CD14-positive monocyte (primary cell): ENCODE measurements at regions not wholly inside any gene's neighbourhood (a gene's known extent, or its start where the extent isn't known, plus 50 kb on each side); places are given as distances from the start of the nearest gene placed in this dataset.

ENCODE experiments used
- DNase-seq, 3 donors: peaks; one replicate each; pipeline ENCODE4 v3.0.0-alpha.2; 2011 to 2022
- H2AFZ ChIP-seq: 2 replicates; pipeline ENCODE4 v1.6.0; 2012; ENCODE audit warnings: mild to moderate bottlenecking, low read depth, low read length, inconsistent platforms; ENCODE audit not compliant: insufficient read depth, poor library complexity, severe bottlenecking
- H3K27ac ChIP-seq, 2 donors: 1 replicate in 1 of 2; 2 replicates in 1 of 2; pipeline ENCODE4 v1.5.1; 2012 to 2013; ENCODE audit warnings: low read length in 2 of 2, control low read depth in 1 of 2, inconsistent platforms in 1 of 2, low read depth in 1 of 2, mild to moderate bottlenecking in 1 of 2
- H3K27me3 ChIP-seq, 2 donors: one replicate each; pipeline versions ENCODE4 v1.6.0 to v1.6.1; 2011 to 2013; ENCODE audit warnings: low read length in 2 of 2; ENCODE audit not compliant: control insufficient read depth in 2 of 2, insufficient read depth in 2 of 2
- H3K36me3 ChIP-seq, 2 donors: replicated peaks in 1 of 2; 1 replicate in 1 of 2; 2 replicates in 1 of 2; pipeline versions ENCODE4 v1.5.1 to v1.6.1; 2012 to 2013; ENCODE audit warnings: low read length in 2 of 2, control low read depth in 1 of 2, inconsistent platforms in 1 of 2, mild to moderate bottlenecking in 1 of 2; ENCODE audit not compliant: insufficient read depth in 2 of 2, control insufficient read depth in 1 of 2
- H3K4me1 ChIP-seq, 2 donors: 1 replicate in 1 of 2; 2 replicates in 1 of 2; pipeline versions ENCODE4 v1.5.1 to v1.6.1; 2012 to 2013; ENCODE audit warnings: low read length in 2 of 2, control low read depth in 1 of 2, inconsistent platforms in 1 of 2, mild to moderate bottlenecking in 1 of 2, moderate library complexity in 1 of 2; ENCODE audit not compliant: insufficient read depth in 2 of 2, control insufficient read depth in 1 of 2
- H3K4me2 ChIP-seq: replicated peaks from 2 replicates; pipeline ENCODE3; 2012; ENCODE audit warnings: low read length, moderate library complexity, mild to moderate bottlenecking; ENCODE audit not compliant: poor library complexity, severe bottlenecking; ENCODE audit errors: extremely low read depth
- H3K4me3 ChIP-seq, 3 experiments: fragments of 200-600 bp in 1 of 3; sonication (generic) in 1 of 3; replicated peaks in 1 of 3; 1 replicate in 2 of 3; 2 replicates in 1 of 3; pipeline ENCODE4 v1.5.1; 2011 to 2013; ENCODE audit warnings: low read length in 3 of 3, mild to moderate bottlenecking in 3 of 3, control low read depth in 2 of 3, low read depth in 2 of 3, inconsistent platforms in 1 of 3, moderate library complexity in 1 of 3
- H3K79me2 ChIP-seq: 2 replicates; pipeline ENCODE4 v1.6.0; 2012; ENCODE audit warnings: mild to moderate bottlenecking, control low read depth, inconsistent platforms, low read length, moderate library complexity; ENCODE audit not compliant: insufficient read depth
- H3K9ac ChIP-seq: 2 replicates; pipeline ENCODE4 v1.6.0; 2017; ENCODE audit warnings: low read length, mild to moderate bottlenecking; ENCODE audit not compliant: insufficient read depth, poor library complexity, severe bottlenecking
- H3K9me3 ChIP-seq, 2 donors: replicated peaks in 1 of 2; 1 replicate in 1 of 2; 2 replicates in 1 of 2; pipeline versions ENCODE4 v1.5.1 to v1.6.1; 2012 to 2013; ENCODE audit warnings: low read length in 2 of 2, control low read depth in 1 of 2; ENCODE audit not compliant: control insufficient read depth in 1 of 2, insufficient read depth in 1 of 2
- H4K20me1 ChIP-seq: 2 replicates; pipeline ENCODE4 v1.6.0; 2012; ENCODE audit warnings: mild to moderate bottlenecking, low read length, control low read depth, moderate library complexity; ENCODE audit not compliant: insufficient read depth
- H3K27ac Mint-ChIP-seq, 7 donors: one replicate each; pipeline ENCODE4 v1.8.0; 2020; ENCODE audit warnings: mild to moderate bottlenecking in 7 of 7, mixed read lengths in 7 of 7, moderate library complexity in 6 of 7, inconsistent platforms in 2 of 7
- H3K27me3 Mint-ChIP-seq, 3 donors: one replicate each; pipeline ENCODE4 v1.8.0; 2021 to 2022; ENCODE audit warnings: low read depth in 3 of 3, mild to moderate bottlenecking in 3 of 3, mixed read lengths in 3 of 3, moderate library complexity in 3 of 3, inconsistent platforms in 1 of 3
- H3K36me3 Mint-ChIP-seq, 2 donors: one replicate each; pipeline ENCODE4 v1.8.0; 2020; ENCODE audit warnings: mixed read lengths in 2 of 2, inconsistent platforms in 1 of 2, mild to moderate bottlenecking in 1 of 2
- H3K4me1 Mint-ChIP-seq: one replicate; pipeline ENCODE4 v1.8.0; 2020; ENCODE audit warnings: mild to moderate bottlenecking, mixed read lengths
- H3K4me3 Mint-ChIP-seq, 2 donors: one replicate each; pipeline ENCODE4 v1.8.0; 2020; ENCODE audit warnings: mild to moderate bottlenecking in 2 of 2, mixed read lengths in 2 of 2, moderate library complexity in 1 of 2
- H3K9me3 Mint-ChIP-seq, 7 donors: one replicate each; pipeline ENCODE4 v1.8.0; 2020 to 2022; ENCODE audit warnings: mixed read lengths in 7 of 7, mild to moderate bottlenecking in 6 of 7, moderate library complexity in 6 of 7, inconsistent platforms in 2 of 7
- CTCF ChIP-seq: fragments of 200-600 bp; IDR thresholded peaks from one replicate; pipeline ENCODE4 v1.8.0; 2022; ENCODE audit warnings: antibody characterized with exemption, mild to moderate bottlenecking
- WGBS: methylation state at CpG from one replicate; pipeline ENCODE4 v1.1.5; 2013; ENCODE audit warnings: missing lambda C conversion rate; ENCODE audit not compliant: insufficient coverage; 5-methylcytosine and 5-hydroxymethylcytosine counted together
- intact Hi-C, 2 donors: fragments of 100-400 bp; cut with micrococcal nuclease; formaldehyde crosslinking; loops; one replicate each; pipeline versions ENCODE4 v1.15.0 to v1.15.1; 2023

- 79% methylated on average over 2 of the region's 7 CpGs for WGBS
- no peaks in the 10 kb centered on the region for H3K79me2 ChIP-seq
- Mint-ChIP-seq H3K36me3 (peaks cover 0 to 2% of the 10 kb centered on the region in 2 donors), H3K27me3 (peaks cover 5 to 9% (median 6%) of the 10 kb centered on the region in 3 donors), H3K9me3 (peaks cover 28 to 42% (median 35%) of the 10 kb centered on the region in 7 donors), H3K27ac (no peak overlapping the region), H3K4me3 (no peak overlapping the region), H3K4me1 (no peaks in the 10 kb centered on the region)
- H3K36me3 ChIP-seq, result no peaks in the 10 kb centered on the region
- intact Hi-C loops, result no loop called here
- H3K27me3 ChIP-seq, result no peaks in the 10 kb centered on the region
- no peak for DNase-seq
- no peak overlapping the region for H3K27ac ChIP-seq
- no peak overlapping the region for H3K9ac ChIP-seq
- no peaks in the 10 kb centered on the region for H3K4me1 ChIP-seq
- no peaks in the 10 kb centered on the region for H4K20me1 ChIP-seq
- TF ChIP-seq CTCF, result no peak
- H3K4me2 ChIP-seq, result no peak overlapping the region
- H2AFZ ChIP-seq, result no peak overlapping the region
- peaks cover 21 to 32% of the 10 kb centered on the region in 2 donors for H3K9me3 ChIP-seq
- no peak overlapping the region for H3K4me3 ChIP-seq
These were observed 135.1 kb downstream of the TMEM30B start for GRCh38 chr14:61145903-61146481.

GRCh38 chr14:61145034-61145902 is 135.9 kb downstream of the TMEM30B start:
- intact Hi-C loops, result no loop called here
- H4K20me1 ChIP-seq, result no peaks in the 10 kb centered on the region
- 66% methylated on average over 3 of the region's 8 CpGs for WGBS

More at GRCh38 chr14:61145034-61145902, 135.9 kb downstream of the TMEM30B start:
- H3K4me1 Mint-ChIP-seq, result no peaks in the 10 kb centered on the region
- H3K9me3 Mint-ChIP-seq, result peaks cover 28 to 45% (median 35%) of the 10 kb centered on the region in 7 donors
- Histone ChIP-seq H2AFZ (no peak overlapping the region), H3K9me3 (peaks cover 21 to 32% of the 10 kb centered on the region in 2 donors), H3K4me3 (no peak overlapping the region), H3K4me1 (no peaks in the 10 kb centered on the region), H3K9ac (no peak overlapping the region), H3K79me2 (no peaks in the 10 kb centered on the region), H3K27me3 (no peaks in the 10 kb centered on the region), H3K4me2 (no peak overlapping the region), H3K36me3 (no peaks in the 10 kb centered on the region), H3K27ac (no peak overlapping the region)
- no peak for TF ChIP-seq CTCF
- H3K27ac Mint-ChIP-seq, result no peak overlapping the region
- H3K27me3 Mint-ChIP-seq, result peaks cover 5 to 9% (median 6%) of the 10 kb centered on the region in 3 donors
- no peak for DNase-seq
- H3K36me3 Mint-ChIP-seq, result peaks cover 0 to 2% of the 10 kb centered on the region in 2 donors
- H3K4me3 Mint-ChIP-seq, result no peak overlapping the region
